ENCODE measurements at regions not wholly inside any gene's neighbourhood (a gene's known extent, or its start where the extent isn't known, plus 50 kb on each side); places are given as distances from the start of the nearest gene placed in this dataset.

GRCh38 chr20:24314053-24314452 lies 155.4 kb upstream of the SYNDIG1 start:
- H3K27me3 ChIP-seq (ENCODE audit: control insufficient read depth in 2 of 2, insufficient read depth in 2 of 2, low read length in 2 of 2): no peaks in the 10 kb centered on the region
- no peaks in the 10 kb centered on the region for H3K9me3 ChIP-seq (replicated peaks in 1 of 2; ENCODE audit: control insufficient read depth in 1 of 2, insufficient read depth in 1 of 2, low read length in 2 of 2)
- WGBS (ENCODE audit: insufficient coverage): 91% methylated on average over 3 of the region's 4 CpGs
- H2AFZ ChIP-seq (ENCODE audit: insufficient read depth, low read depth, low read length, poor library complexity, severe bottlenecking): no peak overlapping the region
- H3K27ac Mint-ChIP-seq: no peak overlapping the region
- H3K36me3 ChIP-seq (replicated peaks in 1 of 2; ENCODE audit: control insufficient read depth in 1 of 2, insufficient read depth in 2 of 2, low read length in 2 of 2): no peaks in the 10 kb centered on the region
- no peak overlapping the region for H3K4me2 ChIP-seq (replicated peaks; ENCODE audit: extremely low read depth, low read length, poor library complexity, severe bottlenecking)
- no peak for DNase-seq
- no peak overlapping the region for H3K27ac ChIP-seq (ENCODE audit: low read depth in 1 of 2, low read length in 2 of 2)
- no peaks in the 10 kb centered on the region for H3K79me2 ChIP-seq (ENCODE audit: insufficient read depth, low read length)
- no peak for TF ChIP-seq CTCF (IDR thresholded peaks at IDR 0.05)
- H3K27me3 Mint-ChIP-seq (ENCODE audit: low read depth in 3 of 3): peaks cover 2 to 4% (median 3%) of the 10 kb centered on the region in 3 donors
- H3K4me3 ChIP-seq (replicated peaks in 1 of 3; ENCODE audit: low read depth in 2 of 3, low read length in 3 of 3): no peak overlapping the region
- peaks cover 2% of the 10 kb centered on the region for H3K4me1 Mint-ChIP-seq
- H3K36me3 Mint-ChIP-seq: no peaks in the 10 kb centered on the region
- no peaks in the 10 kb centered on the region for H3K9me3 Mint-ChIP-seq
- H3K4me1 ChIP-seq (ENCODE audit: control insufficient read depth in 1 of 2, insufficient read depth in 2 of 2, low read length in 2 of 2): peaks cover 4 to 17% of the 10 kb centered on the region in 2 donors
- no peak overlapping the region for H3K4me3 Mint-ChIP-seq
- H4K20me1 ChIP-seq (ENCODE audit: insufficient read depth, low read length): no peaks in the 10 kb centered on the region
- no peak overlapping the region for H3K9ac ChIP-seq (ENCODE audit: insufficient read depth, low read length, poor library complexity, severe bottlenecking)
- intact Hi-C loops (cut with micrococcal nuclease): no loop called here

GRCh38 chr20:24309596-24309995 lies 159.8 kb upstream of the SYNDIG1 start:
- H3K4me1 ChIP-seq (ENCODE audit: control insufficient read depth in 1 of 2, insufficient read depth in 2 of 2, low read length in 2 of 2): no peaks in the 10 kb centered on the region
- Mint-ChIP-seq H3K27ac (no peak overlapping the region), H3K27me3 (ENCODE audit: low read depth in 3 of 3) (peaks cover 0 to 2% (median 2%) of the 10 kb centered on the region in 3 donors), H3K4me3 (no peak overlapping the region), H3K4me1 (peaks cover 6% of the 10 kb centered on the region), H3K36me3 (no peaks in the 10 kb centered on the region), H3K9me3 (no peaks in the 10 kb centered on the region)
- H3K9me3 ChIP-seq (replicated peaks in 1 of 2; ENCODE audit: control insufficient read depth in 1 of 2, insufficient read depth in 1 of 2, low read length in 2 of 2): no peaks in the 10 kb centered on the region
- H3K4me2 ChIP-seq (replicated peaks; ENCODE audit: extremely low read depth, low read length, poor library complexity, severe bottlenecking): no peak overlapping the region
- H3K27ac ChIP-seq (ENCODE audit: low read depth in 1 of 2, low read length in 2 of 2): no peak overlapping the region
- H3K4me3 ChIP-seq (replicated peaks in 1 of 3; ENCODE audit: low read depth in 2 of 3, low read length in 3 of 3): no peak overlapping the region
- H4K20me1 ChIP-seq (ENCODE audit: insufficient read depth, low read length): no peaks in the 10 kb centered on the region
- H3K36me3 ChIP-seq (replicated peaks in 1 of 2; ENCODE audit: control insufficient read depth in 1 of 2, insufficient read depth in 2 of 2, low read length in 2 of 2): no peaks in the 10 kb centered on the region
- no peak for TF ChIP-seq CTCF (IDR thresholded peaks at IDR 0.05)
- H3K27me3 ChIP-seq (ENCODE audit: control insufficient read depth in 2 of 2, insufficient read depth in 2 of 2, low read length in 2 of 2): no peaks in the 10 kb centered on the region
- intact Hi-C loops (cut with micrococcal nuclease): no loop called here
- H3K9ac ChIP-seq (ENCODE audit: insufficient read depth, low read length, poor library complexity, severe bottlenecking): no peak overlapping the region
- 55% methylated on average over 2 of the region's 2 CpGs for WGBS (ENCODE audit: insufficient coverage)
- no peak overlapping the region for H2AFZ ChIP-seq (ENCODE audit: insufficient read depth, low read depth, low read length, poor library complexity, severe bottlenecking)
- H3K79me2 ChIP-seq (ENCODE audit: insufficient read depth, low read length): no peaks in the 10 kb centered on the region
- no peak for DNase-seq

Measured in CD14-positive monocyte (primary cell).